ENCODE measurements at regions not wholly inside any gene's neighbourhood (a gene's known extent, or its start where the extent isn't known, plus 50 kb on each side); places are given as distances from the start of the nearest gene placed in this dataset.

- no peak for TF ChIP-seq EZH2 (IDR thresholded peaks at IDR 0.05; ENCODE audit: borderline replicate concordance, low read depth, low read length, poor library complexity, severe bottlenecking)
- TF ChIP-seq CTCF (conservative IDR thresholded peaks at IDR 0.05; ENCODE audit: low read depth, low read length): no peak
- no peak for DNase-seq (ENCODE audit: low spot score)
- Histone ChIP-seq H3K27ac (ENCODE audit: low read depth, low read length, poor library complexity, severe bottlenecking) (no peak overlapping the region), H3K27me3 (replicated peaks; ENCODE audit: insufficient read depth, low read depth, low read length, poor library complexity) (no peaks in the 10 kb centered on the region), H3K9me3 (ENCODE audit: low read depth, low read length, poor library complexity, severe bottlenecking) (no peaks in the 10 kb centered on the region), H3K4me1 (ENCODE audit: insufficient read depth, low read length, poor library complexity, severe bottlenecking) (no peaks in the 10 kb centered on the region), H3K4me3 (ENCODE audit: low read depth, low read length, poor library complexity, severe bottlenecking) (no peak overlapping the region), H3K36me3 (ENCODE audit: insufficient read depth, low read length, poor library complexity, severe bottlenecking) (no peaks in the 10 kb centered on the region)
- no TSS peak for BruUV-seq (replicated peaks)
- intact Hi-C loops (cut with micrococcal nuclease; ENCODE audit: unreplicated experiment): no loop called here
- ChIA-PET CTCF (no interaction called here), POLR2A (ENCODE audit: low non-redundant PET) (no interaction called here)
Observed at GRCh38 chr1:232503497-232503896, 126.4 kb downstream of the SIPA1L2 start.

- H3K36me3 ChIP-seq (ENCODE audit: insufficient read depth, low read length, poor library complexity, severe bottlenecking): no peaks in the 10 kb centered on the region
- ChIA-PET CTCF (no interaction called here), POLR2A (ENCODE audit: low non-redundant PET) (no interaction called here)
- no peak overlapping the region for H3K4me3 ChIP-seq (ENCODE audit: low read depth, low read length, poor library complexity, severe bottlenecking)
- no peak overlapping the region for H3K27ac ChIP-seq (ENCODE audit: low read depth, low read length, poor library complexity, severe bottlenecking)
- H3K4me1 ChIP-seq (ENCODE audit: insufficient read depth, low read length, poor library complexity, severe bottlenecking): no peaks in the 10 kb centered on the region
- no peak for TF ChIP-seq EZH2 (IDR thresholded peaks at IDR 0.05; ENCODE audit: borderline replicate concordance, low read depth, low read length, poor library complexity, severe bottlenecking)
- intact Hi-C loops (cut with micrococcal nuclease; ENCODE audit: unreplicated experiment): no loop called here
- no peaks in the 10 kb centered on the region for H3K9me3 ChIP-seq (ENCODE audit: low read depth, low read length, poor library complexity, severe bottlenecking)
- BruUV-seq (replicated peaks): no TSS peak
- no peaks in the 10 kb centered on the region for H3K27me3 ChIP-seq (replicated peaks; ENCODE audit: insufficient read depth, low read depth, low read length, poor library complexity)
- no peak for DNase-seq (ENCODE audit: low spot score)
Observed at GRCh38 chr1:232501854-232502253, 128.1 kb downstream of the SIPA1L2 start.

GRCh38 chr1:232499188-232499587 lies 130.7 kb downstream of the SIPA1L2 start:
- intact Hi-C loops (cut with micrococcal nuclease; ENCODE audit: unreplicated experiment): no loop called here
- no TSS peak for BruUV-seq (replicated peaks)
- no peaks in the 10 kb centered on the region for H3K36me3 ChIP-seq (ENCODE audit: insufficient read depth, low read length, poor library complexity, severe bottlenecking)
- no peak for TF ChIP-seq CTCF (conservative IDR thresholded peaks at IDR 0.05; ENCODE audit: low read depth, low read length)
- no peak for TF ChIP-seq EZH2 (IDR thresholded peaks at IDR 0.05; ENCODE audit: borderline replicate concordance, low read depth, low read length, poor library complexity, severe bottlenecking)
- no peak overlapping the region for H3K27ac ChIP-seq (ENCODE audit: low read depth, low read length, poor library complexity, severe bottlenecking)
- no peaks in the 10 kb centered on the region for H3K9me3 ChIP-seq (ENCODE audit: low read depth, low read length, poor library complexity, severe bottlenecking)
- no peaks in the 10 kb centered on the region for H3K27me3 ChIP-seq (replicated peaks; ENCODE audit: insufficient read depth, low read depth, low read length, poor library complexity)
- no peaks in the 10 kb centered on the region for H3K4me1 ChIP-seq (ENCODE audit: insufficient read depth, low read length, poor library complexity, severe bottlenecking)
- ChIA-PET POLR2A (ENCODE audit: low non-redundant PET) (no interaction called here), CTCF (no interaction called here)
- H3K4me3 ChIP-seq (ENCODE audit: low read depth, low read length, poor library complexity, severe bottlenecking): no peak overlapping the region
- DNase-seq (ENCODE audit: low spot score): no peak

- Histone ChIP-seq H3K4me1 (ENCODE audit: insufficient read depth, low read length, poor library complexity, severe bottlenecking) (no peaks in the 10 kb centered on the region), H3K36me3 (ENCODE audit: insufficient read depth, low read length, poor library complexity, severe bottlenecking) (no peaks in the 10 kb centered on the region), H3K4me3 (ENCODE audit: low read depth, low read length, poor library complexity, severe bottlenecking) (no peak overlapping the region), H3K27me3 (replicated peaks; ENCODE audit: insufficient read depth, low read depth, low read length, poor library complexity) (no peaks in the 10 kb centered on the region), H3K27ac (ENCODE audit: low read depth, low read length, poor library complexity, severe bottlenecking) (no peak overlapping the region), H3K9me3 (ENCODE audit: low read depth, low read length, poor library complexity, severe bottlenecking) (no peaks in the 10 kb centered on the region)
- CTCF ChIA-PET: no interaction called here
- intact Hi-C loops (cut with micrococcal nuclease; ENCODE audit: unreplicated experiment): no loop called here
- no TSS peak for BruUV-seq (replicated peaks)
- DNase-seq (ENCODE audit: low spot score): no peak
- TF ChIP-seq CTCF (conservative IDR thresholded peaks at IDR 0.05; ENCODE audit: low read depth, low read length) (no peak), EZH2 (IDR thresholded peaks at IDR 0.05; ENCODE audit: borderline replicate concordance, low read depth, low read length, poor library complexity, severe bottlenecking) (no peak)
- POLR2A ChIA-PET (ENCODE audit: low non-redundant PET): no interaction called here
Observed at GRCh38 chr1:232493869-232494268, 136.1 kb downstream of the SIPA1L2 start.
